ENCODE measurements at regions not wholly inside any gene's neighbourhood (a gene's known extent, or its start where the extent isn't known, plus 50 kb on each side); places are given as distances from the start of the nearest gene placed in this dataset.

GRCh38 chr18:6493194-6493593 lies 78.5 kb upstream of the L3MBTL4 start:
- DNase-seq = no peak
- 77% methylated on average over 5 of the region's 5 CpGs for WGBS
- no peaks in the 10 kb centered on the region for H3K4me1 ChIP-seq (ENCODE audit: control insufficient read depth, insufficient read depth, low read depth, low read length)
- no peak overlapping the region for H3K4ac ChIP-seq (ENCODE audit: low read depth in 1 of 2, low read length in 2 of 2)
- no peak overlapping the region for H4K8ac ChIP-seq (ENCODE audit: low read length)
- no peak overlapping the region for H3K23ac ChIP-seq (ENCODE audit: low read length in 2 of 2)
- H2BK5ac ChIP-seq (ENCODE audit: low read depth, low read length, poor library complexity, severe bottlenecking) = no peak overlapping the region
- H3K4me2 ChIP-seq (ENCODE audit: low read length, poor library complexity, severe bottlenecking) = no peak overlapping the region
- H3K4me3 ChIP-seq (ENCODE audit: insufficient read depth in 1 of 2, low read depth in 1 of 2, low read length in 2 of 2) = no peak overlapping the region
- no peak overlapping the region for H3K18ac ChIP-seq (ENCODE audit: low read depth in 1 of 2, low read length in 2 of 2)
- no peaks in the 10 kb centered on the region for H3K27me3 ChIP-seq (ENCODE audit: control insufficient read depth in 1 of 2, insufficient read depth in 1 of 2, low read length in 2 of 2)
- H2BK15ac ChIP-seq (ENCODE audit: low read depth, poor library complexity, severe bottlenecking) = no peak overlapping the region
- H2BK12ac ChIP-seq (ENCODE audit: low read length in 2 of 2) = no peak overlapping the region
- H2AK5ac ChIP-seq (ENCODE audit: low read length, severe bottlenecking) = no peak overlapping the region
- H2AFZ ChIP-seq (ENCODE audit: low read depth, low read length) = no peak overlapping the region
- no peak overlapping the region for H3K27ac ChIP-seq (ENCODE audit: low read length, poor library complexity, severe bottlenecking)
- H3K9ac ChIP-seq (ENCODE audit: low read length) = no peak overlapping the region
- no peaks in the 10 kb centered on the region for H3K36me3 ChIP-seq (ENCODE audit: control insufficient read depth in 1 of 2, insufficient read depth in 2 of 2, low read depth in 1 of 2, low read length in 2 of 2)
- no peaks in the 10 kb centered on the region for H3K79me1 ChIP-seq (replicated peaks; ENCODE audit: low read length, poor library complexity, severe bottlenecking)
- H2BK120ac ChIP-seq (ENCODE audit: low read depth, low read length) = no peak overlapping the region
- H3K9me3 ChIP-seq (ENCODE audit: control insufficient read depth, low read length) = no peaks in the 10 kb centered on the region
- no peak overlapping the region for H4K91ac ChIP-seq (ENCODE audit: low read length)
- H3K14ac ChIP-seq (ENCODE audit: low read length in 2 of 2) = no peak overlapping the region

GRCh38 chr18:6495536-6495935 lies 80.8 kb upstream of the L3MBTL4 start:
- Histone ChIP-seq H4K8ac (ENCODE audit: low read length) (no peak overlapping the region), H2AK5ac (ENCODE audit: low read length, severe bottlenecking) (no peak overlapping the region), H3K9ac (ENCODE audit: low read length) (no peak overlapping the region), H3K4me2 (ENCODE audit: low read length, poor library complexity, severe bottlenecking) (no peak overlapping the region), H3K9me3 (ENCODE audit: control insufficient read depth, low read length) (no peaks in the 10 kb centered on the region), H2BK120ac (ENCODE audit: low read depth, low read length) (no peak overlapping the region), H3K4me3 (ENCODE audit: insufficient read depth in 1 of 2, low read depth in 1 of 2, low read length in 2 of 2) (no peak overlapping the region), H3K79me1 (replicated peaks; ENCODE audit: low read length, poor library complexity, severe bottlenecking) (no peaks in the 10 kb centered on the region), H3K14ac (ENCODE audit: low read length in 2 of 2) (no peak overlapping the region), H2BK12ac (ENCODE audit: low read length in 2 of 2) (no peak overlapping the region), H3K23ac (ENCODE audit: low read length in 2 of 2) (no peak overlapping the region), H3K4me1 (ENCODE audit: control insufficient read depth, insufficient read depth, low read depth, low read length) (no peaks in the 10 kb centered on the region), H2BK15ac (ENCODE audit: low read depth, poor library complexity, severe bottlenecking) (no peak overlapping the region), H3K27ac (ENCODE audit: low read length, poor library complexity, severe bottlenecking) (no peak overlapping the region), H3K27me3 (ENCODE audit: control insufficient read depth in 1 of 2, insufficient read depth in 1 of 2, low read length in 2 of 2) (no peaks in the 10 kb centered on the region), H4K91ac (ENCODE audit: low read length) (no peak overlapping the region), H3K36me3 (ENCODE audit: control insufficient read depth in 1 of 2, insufficient read depth in 2 of 2, low read depth in 1 of 2, low read length in 2 of 2) (no peaks in the 10 kb centered on the region), H3K18ac (ENCODE audit: low read depth in 1 of 2, low read length in 2 of 2) (no peak overlapping the region), H2BK5ac (ENCODE audit: low read depth, low read length, poor library complexity, severe bottlenecking) (no peak overlapping the region), H3K4ac (ENCODE audit: low read depth in 1 of 2, low read length in 2 of 2) (no peak overlapping the region), H2AFZ (ENCODE audit: low read depth, low read length) (no peak overlapping the region)
- 76% methylated on average over 2 of the region's 5 CpGs for WGBS
- no peak for DNase-seq

GRCh38 chr18:6497543-6497942 lies 82.8 kb upstream of the L3MBTL4 start:
- H3K4me3 ChIP-seq (ENCODE audit: insufficient read depth in 1 of 2, low read depth in 1 of 2, low read length in 2 of 2) = no peak overlapping the region
- H2BK5ac ChIP-seq (ENCODE audit: low read depth, low read length, poor library complexity, severe bottlenecking) = no peak overlapping the region
- no peak overlapping the region for H3K9ac ChIP-seq (ENCODE audit: low read length)
- DNase-seq = no peak
- no peak overlapping the region for H3K14ac ChIP-seq (ENCODE audit: low read length in 2 of 2)
- no peak overlapping the region for H2BK15ac ChIP-seq (ENCODE audit: low read depth, poor library complexity, severe bottlenecking)
- H4K91ac ChIP-seq (ENCODE audit: low read length) = no peak overlapping the region
- peaks cover 0 to 7% of the 10 kb centered on the region in 2 experiments for H3K27me3 ChIP-seq (ENCODE audit: control insufficient read depth in 1 of 2, insufficient read depth in 1 of 2, low read length in 2 of 2)
- H3K9me3 ChIP-seq (ENCODE audit: control insufficient read depth, low read length) = no peaks in the 10 kb centered on the region
- H3K18ac ChIP-seq (ENCODE audit: low read depth in 1 of 2, low read length in 2 of 2) = no peak overlapping the region
- H3K27ac ChIP-seq (ENCODE audit: low read length, poor library complexity, severe bottlenecking) = no peak overlapping the region
- H2AFZ ChIP-seq (ENCODE audit: low read depth, low read length) = no peak overlapping the region
- H4K8ac ChIP-seq (ENCODE audit: low read length) = no peak overlapping the region
- WGBS = 79% methylated on average over 2 of the region's 4 CpGs
- H3K23ac ChIP-seq (ENCODE audit: low read length in 2 of 2) = no peak overlapping the region
- no peak overlapping the region for H2AK5ac ChIP-seq (ENCODE audit: low read length, severe bottlenecking)
- no peak overlapping the region for H2BK12ac ChIP-seq (ENCODE audit: low read length in 2 of 2)
- no peaks in the 10 kb centered on the region for H3K36me3 ChIP-seq (ENCODE audit: control insufficient read depth in 1 of 2, insufficient read depth in 2 of 2, low read depth in 1 of 2, low read length in 2 of 2)
- H3K4me2 ChIP-seq (ENCODE audit: low read length, poor library complexity, severe bottlenecking) = no peak overlapping the region
- H3K4ac ChIP-seq (ENCODE audit: low read depth in 1 of 2, low read length in 2 of 2) = no peak overlapping the region
- H3K79me1 ChIP-seq (replicated peaks; ENCODE audit: low read length, poor library complexity, severe bottlenecking) = no peaks in the 10 kb centered on the region
- H2BK120ac ChIP-seq (ENCODE audit: low read depth, low read length) = no peak overlapping the region
- no peaks in the 10 kb centered on the region for H3K4me1 ChIP-seq (ENCODE audit: control insufficient read depth, insufficient read depth, low read depth, low read length)

- no peaks in the 10 kb centered on the region for H3K9me3 ChIP-seq (ENCODE audit: control insufficient read depth, low read length)
- no peak overlapping the region for H2BK15ac ChIP-seq (ENCODE audit: low read depth, poor library complexity, severe bottlenecking)
- H3K27me3 ChIP-seq (ENCODE audit: control insufficient read depth in 1 of 2, insufficient read depth in 1 of 2, low read length in 2 of 2) = peaks cover 0 to 11% of the 10 kb centered on the region in 2 experiments
- H3K14ac ChIP-seq (ENCODE audit: low read length in 2 of 2) = no peak overlapping the region
- H2BK12ac ChIP-seq (ENCODE audit: low read length in 2 of 2) = no peak overlapping the region
- H2BK120ac ChIP-seq (ENCODE audit: low read depth, low read length) = no peak overlapping the region
- H4K91ac ChIP-seq (ENCODE audit: low read length) = no peak overlapping the region
- H3K9ac ChIP-seq (ENCODE audit: low read length) = no peak overlapping the region
- H3K36me3 ChIP-seq (ENCODE audit: control insufficient read depth in 1 of 2, insufficient read depth in 2 of 2, low read depth in 1 of 2, low read length in 2 of 2) = no peaks in the 10 kb centered on the region
- H3K4me1 ChIP-seq (ENCODE audit: control insufficient read depth, insufficient read depth, low read depth, low read length) = no peaks in the 10 kb centered on the region
- H3K23ac ChIP-seq (ENCODE audit: low read length in 2 of 2) = no peak overlapping the region
- H4K8ac ChIP-seq (ENCODE audit: low read length) = no peak overlapping the region
- H3K79me1 ChIP-seq (replicated peaks; ENCODE audit: low read length, poor library complexity, severe bottlenecking) = no peaks in the 10 kb centered on the region
- H3K4ac ChIP-seq (ENCODE audit: low read depth in 1 of 2, low read length in 2 of 2) = no peak overlapping the region
- H2AFZ ChIP-seq (ENCODE audit: low read depth, low read length) = no peak overlapping the region
- no peak overlapping the region for H3K27ac ChIP-seq (ENCODE audit: low read length, poor library complexity, severe bottlenecking)
- H2BK5ac ChIP-seq (ENCODE audit: low read depth, low read length, poor library complexity, severe bottlenecking) = no peak overlapping the region
- H3K4me2 ChIP-seq (ENCODE audit: low read length, poor library complexity, severe bottlenecking) = no peak overlapping the region
- H3K18ac ChIP-seq (ENCODE audit: low read depth in 1 of 2, low read length in 2 of 2) = no peak overlapping the region
- no peak for DNase-seq
- H2AK5ac ChIP-seq (ENCODE audit: low read length, severe bottlenecking) = no peak overlapping the region
- no peak overlapping the region for H3K4me3 ChIP-seq (ENCODE audit: insufficient read depth in 1 of 2, low read depth in 1 of 2, low read length in 2 of 2)
- no CpG with 5 or more reads among the region's 2 CpGs for WGBS
These were observed 83.7 kb upstream of the L3MBTL4 start for GRCh38 chr18:6498289-6498856.

All from mesenchymal stem cell (in vitro differentiated cells and primary cell).